Motor neuron (in vitro differentiated cells): ENCODE measurements at regions not wholly inside any gene's neighbourhood (a gene's known extent, or its start where the extent isn't known, plus 50 kb on each side); places are given as distances from the start of the nearest gene placed in this dataset.
A peak's percentile ranks its signal among the peaks of the same experiment; 100 is the strongest.

Experiments
- ATAC-seq, 8 experiments: fragments of 200-7000 bp; cut with Tn5 transposase; replicated peaks in 6 of 8; 2 replicates each; pipeline ENCODE4 v1.8.0; 2021; ENCODE audit warnings: mild to moderate bottlenecking in 8 of 8, moderate library complexity in 8 of 8
- H3K27ac ChIP-seq, 2 donors: fragments of 250-450 bp; sonication (Bioruptor Pico); 2 replicates each; pipeline ENCODE4 v1.9.0; 2021; ENCODE audit warnings: antibody characterized with exemption in 2 of 2, mild to moderate bottlenecking in 2 of 2, moderate library complexity in 1 of 2
- H3K4me1 ChIP-seq, 2 donors: fragments of 250-450 bp; sonication (Bioruptor Pico); replicated peaks in 1 of 2; 2 replicates each; pipeline ENCODE4 v1.6.1; 2021; ENCODE audit warnings: antibody characterized with exemption in 2 of 2, mild to moderate bottlenecking in 2 of 2, moderate library complexity in 1 of 2
- H3K4me3 ChIP-seq, 5 donors: fragments of 250-450 bp; sonication (Bioruptor Pico); 2 replicates each; pipeline ENCODE4 v1.9.0; 2021; ENCODE audit warnings: antibody characterized with exemption in 5 of 5, mild to moderate bottlenecking in 5 of 5, moderate library complexity in 4 of 5
- WGBS, 10 experiments: fragments of 450-650 bp; shearing (Covaris generic); methylation state at CpG; one replicate each; pipeline ENCODE4 v1.0.0; 2022; 5-methylcytosine and 5-hydroxymethylcytosine counted together
- in situ Hi-C, 9 experiments: fragments of 400-800 bp; cut with MboI; loops; one replicate each; pipeline ENCODE4 v1.15.0; 2021; ENCODE audit warnings: low sequenced_read_pairs in 9 of 9, low pct_unique_long_range_greater_than_20kb in 2 of 9; ENCODE audit not compliant: unreplicated experiment in 9 of 9

- no peak overlapping the region for H3K27ac ChIP-seq
- no peak for ATAC-seq
- H3K4me1 ChIP-seq, result no peaks in the 10 kb centered on the region
- in situ Hi-C loops, result no loop called here
- WGBS, 10 experiments, result 0 to 87% (median 55%) methylated on average over 2 of the region's 2 CpGs; no CpG with 5 or more reads in 1 of the 10 experiments
- no peak overlapping the region for H3K4me3 ChIP-seq
Observed at GRCh38 chr3:88364926-88365325, 215.2 kb downstream of the C3orf38 start.

- 70 to 100% (median 100%) methylated on average over 1 of the region's 1 CpG; no CpG with 5 or more reads in 1 of the 10 experiments for WGBS, 10 experiments
- in situ Hi-C loops, result no loop called here
- H3K4me3 ChIP-seq, result no peak overlapping the region
Observed at GRCh38 chr3:88369337-88369736, 219.6 kb downstream of the C3orf38 start.

GRCh38 chr3:88369767-88370166 is 220.0 kb downstream of the C3orf38 start:
- in situ Hi-C loops, result no loop called here
- no peak overlapping the region for H3K27ac ChIP-seq
- WGBS, 10 experiments, result 0 to 100% (median 82%) methylated on average over 1 to 2 of the region's 2 CpGs; no CpG with 5 or more reads in 1 of the 10 experiments
- H3K4me3 ChIP-seq, result no peak overlapping the region
- no peak for ATAC-seq
- H3K4me1 ChIP-seq, result no peaks in the 10 kb centered on the region

More at GRCh38 chr3:88369337-88369736, 219.6 kb downstream of the C3orf38 start:
- no peak for ATAC-seq
- H3K4me1 ChIP-seq, result no peaks in the 10 kb centered on the region
- H3K27ac ChIP-seq, result no peak overlapping the region

- Histone ChIP-seq H3K27ac (no peak overlapping the region), H3K4me3 (no peak overlapping the region), H3K4me1 (no peaks in the 10 kb centered on the region)
- ATAC-seq, result no peak
- in situ Hi-C loops, result no loop called here
- 33 to 78% (median 73%) methylated on average over 4 to 5 of the region's 5 CpGs for WGBS, 10 experiments
Observed at GRCh38 chr3:88385090-88385489, 235.3 kb downstream of the C3orf38 start.

DNA sequence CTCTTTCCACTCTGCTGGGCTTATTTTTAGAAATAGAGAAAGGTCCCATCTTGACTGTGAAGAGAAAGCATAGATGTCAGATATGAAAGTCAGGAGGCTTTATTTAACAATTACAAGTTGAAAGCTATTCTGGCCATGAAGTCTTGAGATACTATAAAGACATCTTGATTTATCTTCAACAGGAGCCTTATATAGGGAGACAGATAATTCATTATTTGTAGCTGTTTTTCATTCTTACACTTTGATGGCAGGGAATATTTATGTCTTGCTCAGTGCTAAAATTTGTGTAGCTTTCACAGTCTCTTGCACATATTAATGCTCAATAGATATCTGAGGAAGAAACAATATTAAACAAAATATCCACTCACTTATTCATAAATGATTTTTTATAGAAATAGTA is 248.8 kb downstream of the C3orf38 start:
- Histone ChIP-seq H3K27ac (no peak overlapping the region), H3K4me3 (no peak overlapping the region), H3K4me1 (peaks cover 0 to 12% of the 10 kb centered on the region in 2 donors)
- ATAC-seq, result peak in 3 of 8 experiments; percentile 19 to 81 (median 73)
- in situ Hi-C loops, result no loop called here

GRCh38 chr3:88403319-88403718 is 253.6 kb downstream of the C3orf38 start:
- Histone ChIP-seq H3K4me3 (no peak overlapping the region), H3K27ac (no peak overlapping the region), H3K4me1 (peaks cover 0 to 16% of the 10 kb centered on the region in 2 donors)
- ATAC-seq, result peak in 4 of 8 experiments; percentile 66 to 89 (median 84)
- in situ Hi-C loops, result no loop called here

GRCh38 chr3:88408097-88408496 is 258.3 kb downstream of the C3orf38 start:
- WGBS, 10 experiments, result 38 to 100% (median 95%) methylated on average over 1 of the region's 1 CpG; no CpG with 5 or more reads in 2 of the 10 experiments
- no peak overlapping the region for H3K27ac ChIP-seq
- peaks cover 0 to 9% of the 10 kb centered on the region in 2 donors for H3K4me1 ChIP-seq
- no peak for ATAC-seq
- no peak overlapping the region for H3K4me3 ChIP-seq
- in situ Hi-C loops, result no loop called here

DNA sequence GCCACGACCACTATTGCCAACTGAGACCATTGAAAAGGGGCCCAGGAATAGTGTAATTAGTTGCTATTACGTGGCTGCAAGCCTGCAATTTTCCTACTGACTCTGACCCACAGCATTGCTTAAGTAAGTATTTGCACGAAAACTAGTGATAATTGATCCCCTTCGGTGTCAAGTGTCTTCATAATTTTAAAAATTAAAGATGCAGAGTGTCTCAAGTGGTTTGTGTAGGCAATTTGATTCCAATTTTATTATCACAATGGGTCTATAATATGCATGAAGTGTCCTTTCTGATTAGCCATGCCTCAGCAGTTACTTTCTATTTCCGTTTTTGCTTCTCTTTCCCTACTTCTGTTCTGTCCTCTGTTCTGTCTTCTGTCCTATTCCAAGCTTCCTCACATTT is 259.2 kb downstream of the C3orf38 start:
- ATAC-seq, result peak in 2 of 8 experiments; percentile 32 to 50
- in situ Hi-C loops, result no loop called here
- no peak overlapping the region for H3K4me3 ChIP-seq
- peaks cover 0 to under 1% of the 10 kb centered on the region in 2 donors for H3K4me1 ChIP-seq
- WGBS, 10 experiments, result 0 to 100% (median 54%) methylated on average over 1 to 5 of the region's 5 CpGs
- no peak overlapping the region for H3K27ac ChIP-seq

DNA sequence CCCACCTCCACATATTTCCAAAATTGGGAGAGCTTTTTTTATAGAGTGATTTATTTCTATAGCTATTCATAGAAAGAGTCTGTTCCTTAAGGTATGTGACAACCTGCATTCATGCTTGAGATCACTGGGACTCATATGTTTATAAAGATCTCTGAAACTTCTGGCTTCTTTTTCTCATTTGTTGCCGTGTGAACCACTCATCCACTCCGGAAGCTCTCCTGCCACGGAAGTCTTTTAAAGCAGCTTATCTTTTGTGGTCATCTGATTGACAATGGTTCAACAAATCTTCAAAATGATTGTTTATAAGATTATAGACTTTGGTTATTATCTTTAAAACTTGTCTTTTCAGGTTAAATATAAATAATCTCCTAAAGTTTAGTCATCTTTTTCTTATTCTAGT is 260.5 kb downstream of the C3orf38 start:
- ATAC-seq, result no peak
- no peaks in the 10 kb centered on the region for H3K4me1 ChIP-seq
- no peak overlapping the region for H3K4me3 ChIP-seq
- WGBS, 10 experiments, result 6 to 97% (median 42%) methylated on average over 1 to 3 of the region's 3 CpGs; no CpG with 5 or more reads in 1 of the 10 experiments
- no peak overlapping the region for H3K27ac ChIP-seq
- in situ Hi-C loops, result no loop called here

- no peak overlapping the region for H3K4me3 ChIP-seq
- 0 to 80% (median 33%) methylated on average over 1 of the region's 1 CpG; no CpG with 5 or more reads in 7 of the 10 experiments for WGBS, 10 experiments
- H3K4me1 ChIP-seq, result peaks cover 0 to 4% of the 10 kb centered on the region in 2 donors
- ATAC-seq, result no peak
- in situ Hi-C loops, result no loop called here
- no peak overlapping the region for H3K27ac ChIP-seq
Observed at GRCh38 chr3:88412346-88412745, 262.6 kb downstream of the C3orf38 start.

DNA sequence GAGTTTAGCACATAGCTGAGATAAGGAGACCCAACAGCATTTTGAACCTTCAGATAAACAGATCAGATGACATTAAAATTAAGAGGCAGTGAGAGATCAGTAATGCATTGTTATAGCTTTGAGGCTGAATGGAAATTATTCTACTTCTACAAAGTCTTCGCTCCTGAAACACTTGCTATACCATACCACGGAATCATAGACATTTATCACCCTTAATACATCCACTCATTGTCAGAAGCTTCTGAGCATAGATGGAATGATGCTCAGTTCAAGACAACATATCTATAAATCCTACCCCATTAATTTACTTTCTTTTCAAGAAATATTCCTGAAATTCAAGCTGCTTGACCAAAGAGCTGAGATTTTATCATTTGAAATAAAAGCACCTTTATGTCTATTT is 266.7 kb downstream of the C3orf38 start:
- 25 to 100% (median 56%) methylated on average over 1 to 2 of the region's 2 CpGs; no CpG with 5 or more reads in 2 of the 10 experiments for WGBS, 10 experiments
- peak in 3 of 8 experiments; percentile 19 to 65 (median 58) for ATAC-seq
- in situ Hi-C loops, result no loop called here
- H3K4me3 ChIP-seq, result no peak overlapping the region
- no peak overlapping the region for H3K27ac ChIP-seq
- H3K4me1 ChIP-seq, result peaks cover 0 to 8% of the 10 kb centered on the region in 2 donors

- in situ Hi-C loops, result no loop called here
- Histone ChIP-seq H3K4me3 (no peak overlapping the region), H3K4me1 (peaks cover 0 to 8% of the 10 kb centered on the region in 2 donors), H3K27ac (no peak overlapping the region)
- no peak for ATAC-seq
- WGBS, 10 experiments, result 18 to 100% (median 86%) methylated on average over 1 to 6 of the region's 6 CpGs; no CpG with 5 or more reads in 1 of the 10 experiments
Observed at GRCh38 chr3:88418219-88418618, 268.5 kb downstream of the C3orf38 start.

- ATAC-seq, result peak in 4 of 8 experiments; percentile 43 to 86 (median 71)
- in situ Hi-C loops, result no loop called here
- WGBS, 10 experiments, result 0 to 100% (median 56%) methylated on average over 1 to 2 of the region's 2 CpGs; no CpG with 5 or more reads in 1 of the 10 experiments
- H3K4me3 ChIP-seq, result no peak overlapping the region
- H3K4me1 ChIP-seq, result no peaks in the 10 kb centered on the region
- H3K27ac ChIP-seq, result no peak overlapping the region
Observed at GRCh38 chr3:88433568-88433967, 283.8 kb downstream of the C3orf38 start.

- no peak overlapping the region for H3K4me3 ChIP-seq
- no peaks in the 10 kb centered on the region for H3K4me1 ChIP-seq
- WGBS, 10 experiments, result 20 to 100% (median 93%) methylated on average over 1 to 2 of the region's 2 CpGs; no CpG with 5 or more reads in 3 of the 10 experiments
- in situ Hi-C loops, result no loop called here
- no peak for ATAC-seq
- no peak overlapping the region for H3K27ac ChIP-seq
Observed at GRCh38 chr3:88434001-88434400, 284.2 kb downstream of the C3orf38 start.
